HepG2 (cell line): ENCODE measurements at regions not wholly inside any gene's neighbourhood (a gene's known extent, or its start where the extent isn't known, plus 50 kb on each side); places are given as distances from the start of the nearest gene placed in this dataset.

Source experiments
- CREB1 ChIP-seq, 2 experiments: fragments of 450-650 bp in 1 of 2; IDR thresholded peaks; 2 replicates each; pipeline ENCODE4 v1.6.1; 2016 to 2017; ENCODE audit warnings: control low read depth in 1 of 2, mild to moderate bottlenecking in 1 of 2, missing compliant biosample characterization in 1 of 2, missing genetic modification characterization in 1 of 2
- EZH2 ChIP-seq: conservative IDR thresholded peaks from 2 replicates; pipeline ENCODE4 v1.6.1; 2012; ENCODE audit warnings: mild to moderate bottlenecking, low read depth, low read length, moderate library complexity
- JUN ChIP-seq: sonication (generic); formaldehyde crosslinking; IDR thresholded peaks from 2 replicates; pipeline ENCODE4 v1.4.0; 2020; ENCODE audit warnings: mild to moderate bottlenecking, missing genetic modification reagents
- POLR2A ChIP-seq, 2 experiments: IDR thresholded peaks; 2 replicates each; pipeline ENCODE4 v1.6.1; 2011; ENCODE audit warnings: low read depth in 2 of 2, low read length in 2 of 2, mild to moderate bottlenecking in 1 of 2, moderate library complexity in 1 of 2; ENCODE audit not compliant: insufficient read depth in 1 of 2
- PPARG ChIP-seq: conservative IDR thresholded peaks from 2 replicates; pipeline ENCODE4 v1.6.1; 2016; ENCODE audit warnings: missing biosample characterization, missing genetic modification reagents
- RAD21 ChIP-seq: fragments of 450-650 bp; formaldehyde crosslinking; IDR thresholded peaks from 2 replicates; pipeline ENCODE4 v1.5.0; 2020; ENCODE audit warnings: mild to moderate bottlenecking
- SRF ChIP-seq: IDR thresholded peaks from 2 replicates; pipeline ENCODE4 v1.6.1; 2011; ENCODE audit warnings: mild to moderate bottlenecking, low read depth, low read length, moderate library complexity
- ZFP36L1 ChIP-seq: sonication (generic); formaldehyde crosslinking; IDR thresholded peaks from 2 replicates; pipeline ENCODE4 v1.8.0; 2022; ENCODE audit warnings: mild to moderate bottlenecking, missing genetic modification reagents, moderate library complexity
- ZNF260 ChIP-seq: sonication (generic); formaldehyde crosslinking; IDR thresholded peaks from 2 replicates; pipeline ENCODE4 v1.4.0; 2020; ENCODE audit warnings: missing genetic modification reagents, low read depth, mild to moderate bottlenecking, borderline replicate concordance
- ZNF891 ChIP-seq: sonication (generic); formaldehyde crosslinking; IDR thresholded peaks from 2 replicates; pipeline ENCODE4 v1.5.0; 2020; ENCODE audit warnings: mild to moderate bottlenecking, missing genetic modification reagents
- TF ChIP-seq, protein P1 (sequence below): sonication (generic); formaldehyde crosslinking; IDR thresholded peaks from 2 replicates; pipeline ENCODE4 v1.4.0; 2020; ENCODE audit warnings: missing genetic modification reagents
- TF ChIP-seq, protein P2 (sequence below): sonication (generic); formaldehyde crosslinking; IDR thresholded peaks from 2 replicates; pipeline ENCODE4 v1.4.0; 2020; ENCODE audit warnings: mild to moderate bottlenecking, missing genetic modification reagents
- TF ChIP-seq, protein P3 (sequence below): sonication (generic); formaldehyde crosslinking; IDR thresholded peaks from 2 replicates; pipeline ENCODE4 v1.9.0; 2021; ENCODE audit warnings: missing genetic modification reagents, borderline replicate concordance

DNA sequence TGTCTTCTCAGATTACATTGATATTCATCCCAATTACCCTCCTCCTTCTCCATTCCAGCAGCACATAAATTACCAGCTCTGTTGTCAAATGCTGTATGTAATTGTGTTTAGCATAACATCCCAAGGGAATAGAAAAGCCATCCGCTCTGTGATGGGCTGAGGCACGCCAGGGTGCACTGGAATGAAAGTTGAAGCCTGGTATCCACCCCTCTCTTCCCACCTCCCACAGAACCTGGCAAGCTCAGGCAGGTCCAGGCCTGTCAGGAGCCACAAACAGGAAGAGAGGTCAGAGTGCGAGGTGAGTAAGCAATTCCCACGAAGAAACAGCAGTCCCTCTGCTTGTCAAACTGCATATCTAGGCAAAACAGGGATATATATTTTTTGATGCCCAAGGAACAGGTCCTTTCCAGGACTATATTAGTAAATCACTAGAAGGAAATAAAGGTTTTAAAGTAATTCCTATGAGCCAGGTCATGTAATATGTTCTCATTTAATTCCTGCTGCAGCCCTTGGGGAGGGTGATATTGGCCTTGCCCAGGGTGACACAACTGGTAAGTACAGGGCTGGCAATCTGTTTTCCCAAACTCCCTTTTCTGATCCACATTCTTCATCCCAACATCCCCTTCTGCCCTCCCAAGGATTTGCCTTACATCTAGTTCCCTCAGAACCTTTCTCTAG is 155.6 kb upstream of the GHITM start:
- TF ChIP-seq, protein P1, sequence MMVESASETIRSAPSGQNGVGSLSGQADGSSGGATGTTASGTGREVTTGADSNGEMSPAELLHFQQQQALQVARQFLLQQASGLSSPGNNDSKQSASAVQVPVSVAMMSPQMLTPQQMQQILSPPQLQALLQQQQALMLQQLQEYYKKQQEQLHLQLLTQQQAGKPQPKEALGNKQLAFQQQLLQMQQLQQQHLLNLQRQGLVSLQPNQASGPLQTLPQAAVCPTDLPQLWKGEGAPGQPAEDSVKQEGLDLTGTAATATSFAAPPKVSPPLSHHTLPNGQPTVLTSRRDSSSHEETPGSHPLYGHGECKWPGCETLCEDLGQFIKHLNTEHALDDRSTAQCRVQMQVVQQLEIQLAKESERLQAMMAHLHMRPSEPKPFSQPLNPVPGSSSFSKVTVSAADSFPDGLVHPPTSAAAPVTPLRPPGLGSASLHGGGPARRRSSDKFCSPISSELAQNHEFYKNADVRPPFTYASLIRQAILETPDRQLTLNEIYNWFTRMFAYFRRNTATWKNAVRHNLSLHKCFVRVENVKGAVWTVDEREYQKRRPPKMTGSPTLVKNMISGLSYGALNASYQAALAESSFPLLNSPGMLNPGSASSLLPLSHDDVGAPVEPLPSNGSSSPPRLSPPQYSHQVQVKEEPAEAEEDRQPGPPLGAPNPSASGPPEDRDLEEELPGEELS (CRISPR knock-in tag), result no peak
- TF ChIP-seq ZNF891 (CRISPR knock-in tag), result no peak
- TF ChIP-seq JUN (CRISPR knock-in tag), result no peak
- TF ChIP-seq PPARG (CRISPR knock-in tag), result no peak
- TF ChIP-seq CREB1 (IDR thresholded peaks at IDR 0.05), result no peak
- no peak for TF ChIP-seq CREB1 (CRISPR knock-in tag; IDR thresholded peaks at IDR 0.05)
- no peak for TF ChIP-seq SRF
- TF ChIP-seq ZNF260 (CRISPR knock-in tag), result no peak
- no peak for TF ChIP-seq POLR2A (IDR thresholded peaks at IDR 0.05; ENCODE audit: insufficient read depth in 1 of 2, low read depth in 2 of 2, low read length in 2 of 2)
- no peak for TF ChIP-seq RAD21 (CRISPR knock-in tag)
- TF ChIP-seq EZH2, result no peak
- no peak for TF ChIP-seq ZFP36L1 (CRISPR knock-in tag)
- TF ChIP-seq, protein P2, sequence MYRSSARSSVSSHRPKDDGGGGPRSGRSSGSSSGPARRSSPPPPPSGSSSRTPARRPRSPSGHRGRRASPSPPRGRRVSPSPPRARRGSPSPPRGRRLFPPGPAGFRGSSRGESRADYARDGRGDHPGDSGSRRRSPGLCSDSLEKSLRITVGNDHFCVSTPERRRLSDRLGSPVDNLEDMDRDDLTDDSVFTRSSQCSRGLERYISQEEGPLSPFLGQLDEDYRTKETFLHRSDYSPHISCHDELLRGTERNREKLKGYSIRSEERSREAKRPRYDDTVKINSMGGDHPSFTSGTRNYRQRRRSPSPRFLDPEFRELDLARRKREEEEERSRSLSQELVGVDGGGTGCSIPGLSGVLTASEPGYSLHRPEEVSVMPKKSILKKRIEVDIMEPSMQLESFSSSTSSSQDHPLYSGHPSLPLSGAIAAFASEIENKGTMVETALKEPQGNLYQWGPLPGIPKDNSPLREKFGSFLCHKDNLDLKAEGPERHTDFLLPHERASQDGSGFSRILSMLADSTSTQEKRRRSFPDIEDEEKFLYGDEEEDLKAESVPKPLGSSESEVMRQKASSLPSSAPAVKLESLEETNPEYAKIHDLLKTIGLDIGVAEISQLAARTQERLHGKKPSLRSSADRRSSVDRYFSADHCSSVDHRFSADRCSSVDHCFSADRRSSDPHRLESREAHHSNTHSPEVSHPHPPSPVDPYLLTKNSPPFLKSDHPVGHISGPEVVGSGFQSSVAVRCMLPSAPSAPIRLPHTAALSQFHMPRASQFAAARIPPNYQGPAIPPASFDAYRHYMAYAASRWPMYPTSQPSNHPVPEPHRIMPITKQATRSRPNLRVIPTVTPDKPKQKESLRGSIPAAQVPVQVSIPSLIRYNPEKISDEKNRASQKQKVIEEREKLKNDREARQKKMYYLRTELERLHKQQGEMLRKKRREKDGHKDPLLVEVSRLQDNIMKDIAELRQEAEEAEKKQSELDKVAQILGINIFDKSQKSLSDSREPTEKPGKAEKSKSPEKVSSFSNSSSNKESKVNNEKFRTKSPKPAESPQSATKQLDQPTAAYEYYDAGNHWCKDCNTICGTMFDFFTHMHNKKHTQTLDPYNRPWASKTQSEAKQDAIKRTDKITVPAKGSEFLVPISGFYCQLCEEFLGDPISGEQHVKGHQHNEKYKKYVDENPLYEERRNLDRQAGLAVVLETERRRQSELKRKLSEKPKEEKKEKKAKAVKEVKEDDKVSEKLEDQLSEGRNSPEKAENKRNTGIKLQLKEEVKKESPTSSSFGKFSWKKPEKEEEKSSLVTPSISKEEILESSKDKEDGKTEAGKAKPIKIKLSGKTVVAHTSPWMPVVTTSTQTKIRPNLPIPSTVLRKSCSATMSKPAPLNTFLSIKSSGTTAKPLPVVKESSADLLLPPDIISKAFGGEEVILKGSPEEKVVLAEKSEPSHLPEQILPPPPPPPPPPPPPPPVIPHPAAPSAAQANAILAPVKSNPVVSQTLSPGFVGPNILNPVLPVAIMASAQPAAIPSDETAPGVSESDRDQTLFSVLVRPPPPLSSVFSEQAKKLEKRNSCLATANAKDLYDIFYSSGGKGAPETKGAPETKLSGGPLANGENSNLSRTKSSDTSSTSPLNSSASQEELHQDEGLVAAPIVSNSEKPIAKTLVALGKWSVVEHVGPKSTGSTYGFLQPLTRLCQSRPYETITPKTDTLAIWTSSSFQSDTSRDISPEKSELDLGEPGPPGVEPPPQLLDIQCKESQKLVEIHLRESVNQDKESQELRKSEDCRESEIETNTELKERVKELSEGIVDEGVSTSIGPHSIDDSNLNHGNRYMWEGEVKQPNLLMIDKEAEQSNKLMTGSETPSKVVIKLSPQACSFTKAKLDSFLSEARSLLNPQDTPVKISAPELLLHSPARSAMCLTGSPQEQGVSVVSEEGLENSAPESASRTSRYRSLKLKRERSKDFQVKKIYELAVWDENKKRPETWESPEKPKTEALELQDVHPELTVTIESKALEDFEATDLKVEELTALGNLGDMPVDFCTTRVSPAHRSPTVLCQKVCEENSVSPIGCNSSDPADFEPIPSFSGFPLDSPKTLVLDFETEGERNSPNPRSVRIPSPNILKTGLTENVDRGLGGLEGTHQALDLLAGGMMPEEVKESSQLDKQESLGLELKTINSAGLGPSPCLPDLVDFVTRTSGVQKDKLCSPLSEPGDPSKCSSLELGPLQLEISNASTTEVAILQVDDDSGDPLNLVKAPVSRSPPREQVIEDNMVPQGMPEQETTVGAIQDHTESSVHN (CRISPR knock-in tag), result no peak
- TF ChIP-seq, protein P3, sequence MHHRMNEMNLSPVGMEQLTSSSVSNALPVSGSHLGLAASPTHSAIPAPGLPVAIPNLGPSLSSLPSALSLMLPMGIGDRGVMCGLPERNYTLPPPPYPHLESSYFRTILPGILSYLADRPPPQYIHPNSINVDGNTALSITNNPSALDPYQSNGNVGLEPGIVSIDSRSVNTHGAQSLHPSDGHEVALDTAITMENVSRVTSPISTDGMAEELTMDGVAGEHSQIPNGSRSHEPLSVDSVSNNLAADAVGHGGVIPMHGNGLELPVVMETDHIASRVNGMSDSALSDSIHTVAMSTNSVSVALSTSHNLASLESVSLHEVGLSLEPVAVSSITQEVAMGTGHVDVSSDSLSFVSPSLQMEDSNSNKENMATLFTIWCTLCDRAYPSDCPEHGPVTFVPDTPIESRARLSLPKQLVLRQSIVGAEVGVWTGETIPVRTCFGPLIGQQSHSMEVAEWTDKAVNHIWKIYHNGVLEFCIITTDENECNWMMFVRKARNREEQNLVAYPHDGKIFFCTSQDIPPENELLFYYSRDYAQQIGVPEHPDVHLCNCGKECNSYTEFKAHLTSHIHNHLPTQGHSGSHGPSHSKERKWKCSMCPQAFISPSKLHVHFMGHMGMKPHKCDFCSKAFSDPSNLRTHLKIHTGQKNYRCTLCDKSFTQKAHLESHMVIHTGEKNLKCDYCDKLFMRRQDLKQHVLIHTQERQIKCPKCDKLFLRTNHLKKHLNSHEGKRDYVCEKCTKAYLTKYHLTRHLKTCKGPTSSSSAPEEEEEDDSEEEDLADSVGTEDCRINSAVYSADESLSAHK (CRISPR knock-in tag), result no peak
